SU-DHL-6 (cell line): ENCODE measurements at regions not wholly inside any gene's neighbourhood (a gene's known extent, or its start where the extent isn't known, plus 50 kb on each side); places are given as distances from the start of the nearest gene placed in this dataset.

Experiments used
- H2AFZ ChIP-seq: fragments of 200-600 bp; sonication (generic); 2 replicates; pipeline ENCODE4 v1.6.1; 2014; ENCODE audit warnings: low read depth, mild to moderate bottlenecking, moderate library complexity, mixed read lengths, antibody characterized with exemption, low read length; ENCODE audit not compliant: severe bottlenecking
- H3F3A ChIP-seq: fragments of 200-600 bp; shearing (Covaris generic); 2 replicates; pipeline ENCODE4 v1.6.0; 2016; ENCODE audit warnings: antibody characterized with exemption, mild to moderate bottlenecking; ENCODE audit not compliant: insufficient read depth
- H3K27ac ChIP-seq: fragments of 200-600 bp; sonication (generic); 2 replicates; pipeline ENCODE4 v1.5.1; 2016; ENCODE audit warnings: low read depth, mild to moderate bottlenecking, low read length, moderate library complexity, mixed read lengths
- H3K27me3 ChIP-seq: fragments of 200-600 bp; sonication (generic), shearing (Covaris generic); 2 replicates; pipeline ENCODE4 v1.6.0; 2014; ENCODE audit warnings: mild to moderate bottlenecking, low read length
- H3K36me3 ChIP-seq: fragments of 200-600 bp; sonication (generic); 2 replicates; pipeline ENCODE4 v1.6.1; 2014; ENCODE audit warnings: mild to moderate bottlenecking, low read length, mixed read lengths
- H3K4me2 ChIP-seq: fragments of 300-600, 200-600 bp; shearing (Covaris generic), sonication (generic); 2 replicates; pipeline ENCODE4 v1.6.0; 2014; ENCODE audit warnings: low read length, low read depth, mild to moderate bottlenecking; ENCODE audit not compliant: poor library complexity, severe bottlenecking
- H3K4me3 ChIP-seq: fragments of 200-600 bp; sonication (generic); 2 replicates; pipeline ENCODE4 v1.5.1; 2014; ENCODE audit warnings: antibody characterized with exemption, low read length, mild to moderate bottlenecking, mixed read lengths; ENCODE audit not compliant: insufficient read depth, poor library complexity, severe bottlenecking
- H3K79me2 ChIP-seq: fragments of 200-600 bp; sonication (generic); 2 replicates; pipeline ENCODE4 v1.6.1; 2014; ENCODE audit warnings: mild to moderate bottlenecking, low read length, moderate library complexity; ENCODE audit not compliant: insufficient read depth
- H3K9ac ChIP-seq: fragments of 200-600 bp; sonication (generic); 2 replicates; pipeline ENCODE4 v1.7.0; 2014; ENCODE audit warnings: mild to moderate bottlenecking, low read length
- H3K9me2 ChIP-seq: fragments of 200-600 bp; sonication (generic); replicated peaks from 2 replicates; pipeline ENCODE4 v1.6.1; 2014; ENCODE audit warnings: low read length; ENCODE audit not compliant: insufficient read depth
- H3K9me3 ChIP-seq: fragments of 200-600 bp; sonication (generic); 2 replicates; pipeline ENCODE4 v1.6.1; 2014; ENCODE audit warnings: low read length, mixed read lengths; ENCODE audit not compliant: insufficient read depth
- H4K20me1 ChIP-seq: fragments of 200-600 bp; sonication (generic); 2 replicates; pipeline ENCODE4 v1.6.1; 2014; ENCODE audit warnings: low read depth, mild to moderate bottlenecking, antibody characterized with exemption, low read length, moderate library complexity, mixed read lengths
- CTCF ChIP-seq: fragments of 200-600 bp; sonication (generic); IDR thresholded peaks from one replicate; pipeline ENCODE4 v1.5.1; 2017; ENCODE audit warnings: antibody characterized with exemption, mild to moderate bottlenecking, low read length, moderate library complexity; ENCODE audit not compliant: insufficient read depth, poor library complexity, severe bottlenecking
- EZH2phosphoT487 ChIP-seq: fragments of 200-600 bp; sonication (generic), shearing (Covaris generic); conservative IDR thresholded peaks from 2 replicates; pipeline ENCODE4 v1.6.1; 2018; ENCODE audit warnings: mild to moderate bottlenecking, antibody characterized with exemption, low read length, moderate library complexity, mixed read lengths

GRCh38 chr3:44032487-44032886 is 209.2 kb upstream of the TOPAZ1 start:
- H3K9me2 ChIP-seq, result no peaks in the 10 kb centered on the region
- H3F3A ChIP-seq, result no peaks in the 10 kb centered on the region
- H3K4me3 ChIP-seq, result no peak overlapping the region
- no peaks in the 10 kb centered on the region for H3K36me3 ChIP-seq
- H4K20me1 ChIP-seq, result no peaks in the 10 kb centered on the region
- peaks cover 12% of the 10 kb centered on the region for H3K79me2 ChIP-seq
- no peak overlapping the region for H3K27ac ChIP-seq
- H2AFZ ChIP-seq, result no peak overlapping the region
- no peak overlapping the region for H3K4me2 ChIP-seq
- no peak for TF ChIP-seq EZH2phosphoT487
- TF ChIP-seq CTCF, result no peak
- no peaks in the 10 kb centered on the region for H3K9me3 ChIP-seq
- no peaks in the 10 kb centered on the region for H3K27me3 ChIP-seq
- H3K9ac ChIP-seq, result no peak overlapping the region

GRCh38 chr3:44033123-44033522 is 208.6 kb upstream of the TOPAZ1 start:
- no peaks in the 10 kb centered on the region for H3K27me3 ChIP-seq
- no peak overlapping the region for H2AFZ ChIP-seq
- H3K79me2 ChIP-seq, result peaks cover 12% of the 10 kb centered on the region
- H3K9ac ChIP-seq, result no peak overlapping the region
- H3K9me2 ChIP-seq, result no peaks in the 10 kb centered on the region
- no peaks in the 10 kb centered on the region for H3K9me3 ChIP-seq
- H3F3A ChIP-seq, result no peaks in the 10 kb centered on the region
- no peak overlapping the region for H3K4me2 ChIP-seq
- no peaks in the 10 kb centered on the region for H4K20me1 ChIP-seq
- H3K27ac ChIP-seq, result no peak overlapping the region
- TF ChIP-seq EZH2phosphoT487 (no peak), CTCF (no peak)
- H3K4me3 ChIP-seq, result no peak overlapping the region
- no peaks in the 10 kb centered on the region for H3K36me3 ChIP-seq

- H3K9ac ChIP-seq, result no peak overlapping the region
- no peaks in the 10 kb centered on the region for H3K36me3 ChIP-seq
- no peak overlapping the region for H3K4me2 ChIP-seq
Measured at GRCh38 chr3:44036850-44037249, 204.8 kb upstream of the TOPAZ1 start.

More at GRCh38 chr3:44036850-44037249, 204.8 kb upstream of the TOPAZ1 start:
- TF ChIP-seq CTCF (no peak), EZH2phosphoT487 (no peak)
- Histone ChIP-seq H3F3A (no peaks in the 10 kb centered on the region), H3K27me3 (no peaks in the 10 kb centered on the region), H3K79me2 (no peaks in the 10 kb centered on the region; the same call in none of the 2 replicates), H2AFZ (no peak overlapping the region), H3K9me2 (no peaks in the 10 kb centered on the region), H3K27ac (no peak overlapping the region), H3K4me3 (no peak overlapping the region), H3K9me3 (no peaks in the 10 kb centered on the region), H4K20me1 (no peaks in the 10 kb centered on the region)
